Small intestine (tissue), 7 donors: ENCODE measurements at regions not wholly inside any gene's neighbourhood (a gene's known extent, or its start where the extent isn't known, plus 50 kb on each side); places are given as distances from the start of the nearest gene placed in this dataset.

Experiments
- DNase-seq, 2 donors: peaks; one replicate each; pipeline versions ENCODE4 v3.0.0 to v3.0.0-alpha.2; 2013
- FAIRE-seq: peaks from 2 replicates; lab custom pipeline; 2012; peaks lifted over from hg19 to GRCh38; lab: Jason Lieb, UNC
- H3K27ac ChIP-seq, 3 donors: one replicate each; pipeline ENCODE4 v1.5.1; 2013; ENCODE audit warnings: low read length in 2 of 3, mild to moderate bottlenecking in 2 of 3, control low read depth in 1 of 3, inconsistent platforms in 1 of 3, low read depth in 1 of 3, moderate library complexity in 1 of 3
- H3K27me3 ChIP-seq, 3 donors: one replicate each; pipeline ENCODE4 v1.6.1; 2013; ENCODE audit warnings: low read length in 3 of 3, inconsistent platforms in 1 of 3; ENCODE audit not compliant: control insufficient read depth in 3 of 3, insufficient read depth in 3 of 3
- H3K36me3 ChIP-seq, 3 donors: one replicate each; pipeline ENCODE4 v1.6.1; 2013; ENCODE audit warnings: low read length in 3 of 3, inconsistent platforms in 1 of 3, low read depth in 1 of 3, mild to moderate bottlenecking in 1 of 3, moderate library complexity in 1 of 3; ENCODE audit not compliant: control insufficient read depth in 3 of 3, insufficient read depth in 2 of 3
- H3K4me1 ChIP-seq, 3 donors: one replicate each; pipeline ENCODE4 v1.6.1; 2013; ENCODE audit warnings: low read length in 2 of 3, inconsistent platforms in 1 of 3, low read depth in 1 of 3, mild to moderate bottlenecking in 1 of 3, moderate library complexity in 1 of 3; ENCODE audit not compliant: control insufficient read depth in 3 of 3, insufficient read depth in 2 of 3
- H3K4me3 ChIP-seq, 3 donors: one replicate each; pipeline ENCODE4 v1.5.1; 2013; ENCODE audit warnings: low read length in 3 of 3, control low read depth in 1 of 3, inconsistent platforms in 1 of 3, low read depth in 1 of 3, mild to moderate bottlenecking in 1 of 3, moderate library complexity in 1 of 3
- H3K9me3 ChIP-seq, 2 donors: one replicate each; pipeline ENCODE4 v1.6.1; 2013; ENCODE audit warnings: low read depth in 1 of 2, low read length in 1 of 2; ENCODE audit not compliant: control insufficient read depth in 2 of 2, insufficient read depth in 1 of 2
- WGBS, 3 donors: extraction: QIAGEN DNeasy Blood & Tissue Kit; methylation state at CpG; one replicate each; pipeline ENCODE4 v1.1.7; 2013; 5-methylcytosine and 5-hydroxymethylcytosine counted together
- donor health status: healthy with polysubstance abuse.
- donor health status: control.
- donor health status: control.
- donor health status: Bipolar disorder and iron deficiency.
- donor health status: healthy.

DNA sequence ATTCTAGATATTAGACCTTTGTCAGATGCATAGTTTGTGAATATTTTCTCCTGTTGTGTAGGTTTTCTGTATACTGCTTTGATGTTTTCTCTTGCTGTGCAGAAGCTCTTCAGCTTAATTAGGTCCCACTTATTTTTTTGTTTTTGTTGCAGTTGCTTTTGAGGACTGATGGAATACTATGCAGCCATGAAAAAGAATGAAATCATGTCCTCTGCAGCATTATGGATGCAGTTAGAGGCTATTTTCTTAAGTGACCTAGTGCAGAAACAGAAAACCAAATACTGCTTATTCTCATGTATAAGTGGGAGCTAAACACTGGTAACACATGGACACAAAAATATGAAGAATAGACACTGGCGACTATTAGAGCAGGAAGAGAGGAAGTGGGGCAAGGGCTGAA lies 155.0 kb upstream of the HNMT start:
- FAIRE-seq (no peak), DNase-seq (no peak)
- Histone ChIP-seq H3K4me3 (no peak overlapping the region), H3K4me1 (no peaks in the 10 kb centered on the region), H3K27ac (no peak overlapping the region), H3K9me3 (no peaks in the 10 kb centered on the region), H3K36me3 (no peaks in the 10 kb centered on the region), H3K27me3 (no peaks in the 10 kb centered on the region)
- WGBS, 3 donors: 84 to 94% (median 94%) methylated on average over 1 of the region's 1 CpG

DNA sequence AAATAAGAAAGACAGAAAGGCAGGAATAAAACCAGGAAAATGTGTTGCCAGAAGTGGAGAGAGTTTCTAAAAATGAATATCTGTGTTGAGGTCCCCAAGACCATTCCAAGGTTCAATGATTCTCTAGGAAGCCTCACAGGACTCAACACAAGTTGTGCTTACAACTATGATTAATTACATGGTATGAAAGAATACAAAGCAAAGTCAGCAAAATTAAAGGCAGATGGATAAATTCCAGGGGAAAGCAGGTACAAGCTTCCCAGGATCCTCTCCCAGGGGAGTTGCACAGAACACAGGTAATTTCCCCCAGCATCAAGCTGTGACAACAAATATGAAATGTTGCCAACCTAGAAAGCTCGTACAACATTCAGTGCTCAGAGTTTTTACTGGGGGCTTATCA lies 154.4 kb upstream of the HNMT start:
- H3K9me3 ChIP-seq: no peaks in the 10 kb centered on the region
- WGBS, 3 donors: 59 to 84% (median 62%) methylated on average over 1 of the region's 1 CpG

DNA sequence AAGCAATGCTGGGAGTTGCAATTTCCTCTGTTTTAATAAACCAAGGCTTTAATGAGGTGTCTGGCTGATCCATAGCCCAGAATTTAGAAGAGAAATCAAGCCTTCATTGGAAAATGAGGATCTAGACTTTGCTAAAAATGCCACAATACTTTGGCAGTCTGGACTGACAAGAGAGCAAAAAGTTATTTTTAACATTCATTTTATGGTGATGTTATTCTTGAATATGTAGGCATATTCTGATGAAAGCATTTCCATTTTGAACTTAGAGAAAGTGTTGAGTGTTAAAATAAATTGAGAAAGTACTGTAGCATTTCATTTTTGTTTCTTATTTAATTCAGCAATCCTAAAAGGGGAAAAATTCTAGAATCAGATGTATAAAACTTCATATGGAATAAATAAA lies 151.8 kb upstream of the HNMT start:
- Histone ChIP-seq H3K27me3 (no peaks in the 10 kb centered on the region), H3K27ac (no peak overlapping the region), H3K36me3 (no peaks in the 10 kb centered on the region), H3K9me3 (no peaks in the 10 kb centered on the region), H3K4me3 (no peak overlapping the region), H3K4me1 (no peaks in the 10 kb centered on the region)
- no peak for DNase-seq
- FAIRE-seq: no peak

More for the DNA sequence above, 154.4 kb upstream of the HNMT start:
- no peak for FAIRE-seq
- Histone ChIP-seq H3K4me1 (no peaks in the 10 kb centered on the region), H3K36me3 (no peaks in the 10 kb centered on the region), H3K4me3 (no peak overlapping the region), H3K27ac (no peak overlapping the region), H3K27me3 (no peaks in the 10 kb centered on the region)
- DNase-seq: no peak

DNA sequence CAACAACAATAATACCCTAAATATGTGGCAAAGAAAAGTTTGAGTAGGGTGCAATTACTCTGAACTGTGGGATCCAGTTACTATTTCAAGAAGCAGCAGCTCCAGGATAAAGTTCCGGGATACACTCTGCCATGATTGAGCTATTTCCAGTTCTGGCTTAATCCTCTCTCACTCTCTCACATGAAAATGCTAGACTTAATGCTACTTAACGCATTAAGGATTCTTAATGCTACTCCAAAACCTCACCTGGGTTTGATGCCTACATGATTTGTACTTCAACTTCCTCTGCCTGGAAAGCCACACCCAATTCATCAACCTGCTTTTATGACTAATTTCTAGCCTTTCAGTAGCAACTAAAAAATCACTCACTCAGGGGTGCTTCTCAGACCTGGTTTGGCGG lies 151.1 kb upstream of the HNMT start:
- H3K9me3 ChIP-seq: no peaks in the 10 kb centered on the region
- H3K27me3 ChIP-seq: no peaks in the 10 kb centered on the region
- H3K4me1 ChIP-seq: no peaks in the 10 kb centered on the region
- DNase-seq (no peak), FAIRE-seq (no peak)
- no peak overlapping the region for H3K4me3 ChIP-seq
- no peak overlapping the region for H3K27ac ChIP-seq
- no peaks in the 10 kb centered on the region for H3K36me3 ChIP-seq
- WGBS, 3 donors: 85 to 97% (median 85%) methylated on average over 3 of the region's 3 CpGs

DNA sequence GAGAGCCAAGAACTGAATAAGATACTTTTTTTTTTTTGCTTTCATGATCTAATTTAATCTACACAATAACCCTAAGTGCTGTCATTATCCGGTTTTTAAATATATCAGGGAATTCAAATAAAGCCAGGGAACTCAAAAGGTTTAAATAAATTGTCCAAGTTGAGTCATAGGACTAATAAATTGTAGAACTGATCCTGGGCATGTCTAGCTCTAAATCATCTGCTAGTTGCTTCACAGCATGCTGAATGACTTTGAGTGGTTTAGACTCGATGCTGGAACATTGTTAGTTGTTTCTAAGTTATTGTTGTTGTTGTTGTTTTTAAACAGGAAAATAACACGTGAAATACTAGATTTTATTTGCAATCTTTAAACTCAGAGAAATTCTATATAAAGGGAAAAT lies 147.2 kb upstream of the HNMT start:
- no peaks in the 10 kb centered on the region for H3K27me3 ChIP-seq
- no peak for FAIRE-seq

DNA sequence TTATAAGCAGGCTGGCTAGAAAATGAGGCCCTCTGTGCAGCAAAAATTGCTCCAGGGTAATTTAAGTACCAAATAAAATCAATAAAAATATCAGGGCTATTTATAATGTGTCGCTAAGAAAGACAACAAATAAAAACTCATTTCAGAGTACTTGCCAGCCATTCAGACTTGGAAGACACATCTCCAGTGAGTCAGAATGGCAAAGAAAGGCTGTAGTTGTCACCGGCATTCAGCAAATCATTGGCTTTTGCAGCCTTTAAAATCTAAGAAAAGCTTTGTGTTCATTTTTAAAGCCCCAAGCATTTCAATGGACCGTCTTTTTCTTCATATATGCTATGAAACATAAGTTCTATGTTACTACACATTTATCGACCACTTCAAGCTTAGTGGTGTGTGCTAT lies 141.1 kb upstream of the HNMT start:
- no peak for FAIRE-seq
- H3K4me3 ChIP-seq: no peak overlapping the region
- WGBS, 3 donors: 76 to 84% (median 83%) methylated on average over 4 of the region's 4 CpGs
- no peak overlapping the region for H3K27ac ChIP-seq
- H3K9me3 ChIP-seq: no peaks in the 10 kb centered on the region
- H3K27me3 ChIP-seq: peaks cover 0 to 2% (median 0%) of the 10 kb centered on the region in 3 donors
- no peak for DNase-seq
- H3K36me3 ChIP-seq: no peaks in the 10 kb centered on the region
- H3K4me1 ChIP-seq: no peaks in the 10 kb centered on the region

More for the DNA sequence above, 147.2 kb upstream of the HNMT start:
- DNase-seq: no peak
- 57 to 65% (median 62%) methylated on average over 3 of the region's 3 CpGs for WGBS, 3 donors
- no peaks in the 10 kb centered on the region for H3K4me1 ChIP-seq
- H3K4me3 ChIP-seq: no peak overlapping the region
- H3K27ac ChIP-seq: no peak overlapping the region
- H3K9me3 ChIP-seq: no peaks in the 10 kb centered on the region
- no peaks in the 10 kb centered on the region for H3K36me3 ChIP-seq

DNA sequence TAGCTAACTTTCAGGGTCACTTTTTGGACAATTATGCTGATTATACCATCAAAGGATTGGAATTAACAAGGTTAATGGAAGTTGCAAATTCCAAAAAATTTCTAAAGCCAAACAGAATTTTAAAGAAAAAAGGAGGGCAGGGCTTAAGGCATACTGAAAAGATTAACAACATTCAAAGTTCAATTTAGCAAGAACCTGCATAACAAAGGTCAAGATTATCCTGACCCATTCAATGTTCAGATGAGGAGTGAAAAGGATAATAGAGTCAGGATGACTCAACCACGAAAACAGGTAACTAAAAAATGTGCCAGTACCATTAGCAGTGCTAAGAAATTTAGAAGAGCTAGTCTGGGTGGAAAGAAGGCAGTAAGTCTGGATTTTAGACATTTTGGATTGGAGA lies 139.8 kb upstream of the HNMT start:
- 53 to 68% (median 60%) methylated on average over 1 of the region's 1 CpG for WGBS, 3 donors
- FAIRE-seq: no peak
- H3K4me1 ChIP-seq: no peaks in the 10 kb centered on the region
- no peak overlapping the region for H3K27ac ChIP-seq
- peaks cover 0 to 2% (median 0%) of the 10 kb centered on the region in 3 donors for H3K27me3 ChIP-seq
- H3K4me3 ChIP-seq: no peak overlapping the region
- H3K36me3 ChIP-seq: no peaks in the 10 kb centered on the region
- H3K9me3 ChIP-seq: no peaks in the 10 kb centered on the region
- no peak for DNase-seq

DNA sequence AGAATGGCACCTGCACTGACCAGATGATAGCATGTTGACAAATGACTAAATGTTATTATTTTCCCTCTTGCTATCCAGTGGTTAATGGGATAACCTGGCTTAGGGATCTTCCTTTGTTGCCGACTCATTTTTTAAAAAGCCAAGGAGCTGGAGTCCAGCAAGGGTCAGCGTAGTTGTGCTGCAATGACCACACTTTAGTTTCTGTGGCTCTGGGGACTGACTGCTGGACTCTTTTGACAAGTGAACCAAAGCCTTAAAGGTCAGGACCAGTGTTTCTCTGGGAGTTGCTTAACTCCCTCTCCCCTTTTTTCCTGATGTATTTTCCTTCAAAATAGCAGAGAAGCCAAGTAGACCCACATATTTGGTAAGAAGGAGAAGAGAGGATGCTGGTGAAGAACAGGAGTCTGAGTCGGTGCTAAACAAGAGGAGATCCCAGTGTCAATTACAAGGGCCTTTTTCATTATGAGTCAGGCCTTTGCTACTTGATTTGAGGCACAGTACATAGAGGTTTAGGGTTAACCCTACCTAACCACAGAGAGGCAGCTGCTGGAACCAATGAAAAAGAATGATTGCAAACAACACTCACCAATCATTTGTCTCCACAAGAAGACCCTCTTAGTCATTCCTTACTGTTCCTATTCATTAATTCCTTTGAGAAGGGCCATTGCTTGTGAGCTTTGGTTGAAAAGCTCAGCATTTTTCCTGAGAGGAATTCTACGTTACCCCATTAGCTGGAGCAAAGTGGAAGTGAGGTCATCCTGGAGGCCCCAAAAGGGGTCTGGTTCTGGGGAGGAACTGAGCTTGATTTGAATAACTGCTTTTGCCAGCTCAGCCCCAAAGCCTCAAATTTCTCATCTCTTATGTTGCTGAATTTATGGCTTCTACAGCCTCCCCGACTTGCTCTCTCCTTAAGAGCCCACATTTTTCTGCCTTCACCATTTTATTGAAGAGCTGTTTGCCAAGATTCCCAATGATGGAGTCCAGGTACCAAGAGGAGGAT lies 137.6 kb upstream of the HNMT start:
- H3K4me1 ChIP-seq: no peaks in the 10 kb centered on the region
- FAIRE-seq (no peak), DNase-seq (no peak)
- H3K4me3 ChIP-seq: no peak overlapping the region
- 73 to 81% (median 74%) methylated on average over 5 of the region's 5 CpGs for WGBS, 3 donors
- H3K27ac ChIP-seq: no peak overlapping the region
- H3K36me3 ChIP-seq: no peaks in the 10 kb centered on the region
- no peaks in the 10 kb centered on the region for H3K9me3 ChIP-seq
- peaks cover 0 to 2% (median 0%) of the 10 kb centered on the region in 3 donors for H3K27me3 ChIP-seq
